ENCODE measurements at regions not wholly inside any gene's neighbourhood (a gene's known extent, or its start where the extent isn't known, plus 50 kb on each side); places are given as distances from the start of the nearest gene placed in this dataset.

DNA sequence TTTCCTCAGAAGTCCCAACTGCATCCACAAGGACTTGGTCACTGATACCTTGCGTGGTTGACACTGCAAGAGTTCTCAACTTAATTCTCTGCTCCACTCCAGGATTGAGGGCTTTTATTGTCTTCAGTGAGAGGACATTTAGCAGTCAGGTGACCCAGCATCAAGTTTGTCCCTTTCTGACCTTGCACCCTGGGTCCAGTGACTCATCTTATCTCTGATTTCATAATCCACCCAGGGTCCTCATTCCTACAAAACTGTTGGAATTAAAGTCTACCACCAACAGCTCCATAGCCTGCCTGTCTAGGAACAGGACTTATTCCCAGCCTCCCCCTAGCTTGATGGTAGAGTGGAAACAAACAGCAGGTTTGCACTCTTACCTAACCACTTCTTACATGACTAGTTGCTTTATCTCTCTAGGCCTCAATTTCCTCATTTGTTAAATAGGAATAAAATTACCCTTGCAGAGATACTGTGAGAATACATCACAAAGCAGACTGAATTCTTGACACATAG is 151.3 kb upstream of the LPP start:
- Mint-ChIP-seq H3K27ac (no peak overlapping the region), H3K4me1 (peaks cover 32 to 37% of the 10 kb centered on the region in 2 experiments), H3K4me3 (no peak overlapping the region), H3K27me3 (ENCODE audit: low read depth) (no peaks in the 10 kb centered on the region), H3K36me3 (ENCODE audit: insufficient read depth in 1 of 3, low read depth in 3 of 3) (no peaks in the 10 kb centered on the region; a peak in 1 of 7 replicates), H3K9me3 (no peaks in the 10 kb centered on the region)
- Histone ChIP-seq H2AK5ac (ENCODE audit: insufficient read length, low read length) (no peak overlapping the region), H3K9ac (ENCODE audit: extremely low read depth, insufficient read length, low read length) (no peak overlapping the region), H4K91ac (ENCODE audit: insufficient read length, low read depth, low read length) (no peak overlapping the region), H2BK5ac (ENCODE audit: insufficient read length, low read length) (no peak overlapping the region), H3K27me3 (ENCODE audit: insufficient read depth, low read length) (no peaks in the 10 kb centered on the region), H3K9me3 (ENCODE audit: control insufficient read depth, low read depth, low read length) (no peaks in the 10 kb centered on the region), H3K4ac (ENCODE audit: low read depth, low read length) (no peak overlapping the region), H3K18ac (ENCODE audit: insufficient read length, low read depth, low read length) (no peak overlapping the region), H2BK20ac (ENCODE audit: low read depth, low read length, poor library complexity, severe bottlenecking) (no peak overlapping the region), H3K79me1 (ENCODE audit: insufficient read depth, low read depth, low read length, poor library complexity, severe bottlenecking) (no peaks in the 10 kb centered on the region), H3K23ac (ENCODE audit: insufficient read length, low read depth, low read length) (no peak overlapping the region), H2BK12ac (ENCODE audit: insufficient read length, low read depth, low read length) (no peak overlapping the region), H3T11ph (ENCODE audit: low read length) (no peak overlapping the region), H3K4me2 (ENCODE audit: insufficient read depth, insufficient read length, low read length) (no peak overlapping the region), H2AFZ (ENCODE audit: low read length) (no peak overlapping the region), H3K14ac (ENCODE audit: insufficient read depth, low read length) (no peak overlapping the region), H2BK120ac (ENCODE audit: low read depth, low read length, poor library complexity, severe bottlenecking) (no peak overlapping the region), H2BK15ac (ENCODE audit: low read depth, low read length) (no peak overlapping the region), H4K8ac (replicated peaks; ENCODE audit: insufficient read length, low read depth, low read length) (no peak overlapping the region), H3K23me2 (ENCODE audit: insufficient read length, low read depth, low read length, poor library complexity, severe bottlenecking) (no peaks in the 10 kb centered on the region), H3K56ac (ENCODE audit: insufficient read length, low read depth, low read length) (no peak overlapping the region), H4K20me1 (ENCODE audit: control insufficient read depth, insufficient read depth, insufficient read length) (no peaks in the 10 kb centered on the region), H3K79me2 (ENCODE audit: insufficient read depth, low read length) (no peaks in the 10 kb centered on the region), H4K5ac (ENCODE audit: insufficient read length, low read depth, low read length) (no peak overlapping the region), H3K27ac (ENCODE audit: insufficient read length, low read depth, low read length) (no peak overlapping the region), H3K4me1 (ENCODE audit: insufficient read depth, low read length) (no peaks in the 10 kb centered on the region; the same call in 1 of the 2 replicates)
- DNase-seq = no peak
- TF ChIP-seq, protein P1, sequence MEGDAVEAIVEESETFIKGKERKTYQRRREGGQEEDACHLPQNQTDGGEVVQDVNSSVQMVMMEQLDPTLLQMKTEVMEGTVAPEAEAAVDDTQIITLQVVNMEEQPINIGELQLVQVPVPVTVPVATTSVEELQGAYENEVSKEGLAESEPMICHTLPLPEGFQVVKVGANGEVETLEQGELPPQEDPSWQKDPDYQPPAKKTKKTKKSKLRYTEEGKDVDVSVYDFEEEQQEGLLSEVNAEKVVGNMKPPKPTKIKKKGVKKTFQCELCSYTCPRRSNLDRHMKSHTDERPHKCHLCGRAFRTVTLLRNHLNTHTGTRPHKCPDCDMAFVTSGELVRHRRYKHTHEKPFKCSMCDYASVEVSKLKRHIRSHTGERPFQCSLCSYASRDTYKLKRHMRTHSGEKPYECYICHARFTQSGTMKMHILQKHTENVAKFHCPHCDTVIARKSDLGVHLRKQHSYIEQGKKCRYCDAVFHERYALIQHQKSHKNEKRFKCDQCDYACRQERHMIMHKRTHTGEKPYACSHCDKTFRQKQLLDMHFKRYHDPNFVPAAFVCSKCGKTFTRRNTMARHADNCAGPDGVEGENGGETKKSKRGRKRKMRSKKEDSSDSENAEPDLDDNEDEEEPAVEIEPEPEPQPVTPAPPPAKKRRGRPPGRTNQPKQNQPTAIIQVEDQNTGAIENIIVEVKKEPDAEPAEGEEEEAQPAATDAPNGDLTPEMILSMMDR (conservative IDR thresholded peaks at IDR 0.05) = no peak
- WGBS (ENCODE audit: extremely low coverage, insufficient read length, low lambda C conversion rate) = no CpG with 5 or more reads among the region's 1 CpG

Data from H9 (cell line).